Mesenchymal stem cell (in vitro differentiated cells and primary cell): ENCODE measurements at regions not wholly inside any gene's neighbourhood (a gene's known extent, or its start where the extent isn't known, plus 50 kb on each side); places are given as distances from the start of the nearest gene placed in this dataset.

Experiments used
- DNase-seq: peaks from one replicate; pipeline ENCODE4 v3.0.0-alpha.2; 2013
- H2AFZ ChIP-seq: one replicate; pipeline ENCODE4 v1.6.1; 2013; ENCODE audit warnings: low read depth, mild to moderate bottlenecking, control low read depth, inconsistent platforms, low read length, moderate library complexity
- H2AK5ac ChIP-seq: 2 replicates; pipeline ENCODE4 v1.6.1; 2013; ENCODE audit warnings: low read length, moderate library complexity, mild to moderate bottlenecking, inconsistent platforms; ENCODE audit not compliant: severe bottlenecking
- H2BK120ac ChIP-seq: one replicate; pipeline ENCODE4 v1.6.1; 2013; ENCODE audit warnings: low read depth, mild to moderate bottlenecking, inconsistent platforms, low read length, moderate library complexity
- H2BK12ac ChIP-seq, 2 experiments: one replicate each; pipeline ENCODE4 v1.6.1; 2013; ENCODE audit warnings: inconsistent platforms in 2 of 2, low read length in 2 of 2, mild to moderate bottlenecking in 2 of 2, moderate library complexity in 2 of 2, control low read depth in 1 of 2
- H2BK15ac ChIP-seq: one replicate; pipeline ENCODE4 v1.6.1; 2013; ENCODE audit warnings: mild to moderate bottlenecking, low read depth, inconsistent platforms; ENCODE audit not compliant: poor library complexity, severe bottlenecking
- H2BK5ac ChIP-seq: 2 replicates; pipeline ENCODE4 v1.6.1; 2013; ENCODE audit warnings: low read depth, mild to moderate bottlenecking, low read length, control low read depth, inconsistent platforms; ENCODE audit not compliant: poor library complexity, severe bottlenecking
- H3K14ac ChIP-seq, 2 experiments: one replicate each; pipeline ENCODE4 v1.6.1; 2013; ENCODE audit warnings: inconsistent platforms in 2 of 2, low read length in 2 of 2, control low read depth in 1 of 2, mild to moderate bottlenecking in 1 of 2, moderate library complexity in 1 of 2
- H3K18ac ChIP-seq, 2 experiments: one replicate each; pipeline ENCODE4 v1.6.1; 2013; ENCODE audit warnings: inconsistent platforms in 2 of 2, low read length in 2 of 2, control low read depth in 1 of 2, low read depth in 1 of 2, mild to moderate bottlenecking in 1 of 2
- H3K23ac ChIP-seq, 2 experiments: one replicate each; pipeline ENCODE4 v1.6.1; 2013; ENCODE audit warnings: inconsistent platforms in 2 of 2, low read length in 2 of 2, mild to moderate bottlenecking in 2 of 2, moderate library complexity in 2 of 2, control low read depth in 1 of 2
- H3K27ac ChIP-seq: 2 replicates; pipeline ENCODE4 v1.5.1; 2013; ENCODE audit warnings: mild to moderate bottlenecking, moderate library complexity, low read length, control low read depth, inconsistent platforms; ENCODE audit not compliant: poor library complexity, severe bottlenecking
- H3K27me3 ChIP-seq, 2 experiments: 2 replicates each; pipeline versions ENCODE4 v1.6.1 to v1.7.0; 2013; ENCODE audit warnings: low read length in 2 of 2, mild to moderate bottlenecking in 2 of 2, moderate library complexity in 2 of 2, control low read depth in 1 of 2, inconsistent platforms in 1 of 2; ENCODE audit not compliant: control insufficient read depth in 1 of 2, insufficient read depth in 1 of 2
- H3K36me3 ChIP-seq, 2 experiments: 2 replicates each; pipeline versions ENCODE4 v1.6.1 to v1.7.0; 2013; ENCODE audit warnings: low read length in 2 of 2, control low read depth in 1 of 2, inconsistent platforms in 1 of 2, low read depth in 1 of 2, mild to moderate bottlenecking in 1 of 2; ENCODE audit not compliant: insufficient read depth in 2 of 2, control insufficient read depth in 1 of 2
- H3K4ac ChIP-seq, 2 experiments: one replicate each; pipeline ENCODE4 v1.6.1; 2013; ENCODE audit warnings: inconsistent platforms in 2 of 2, low read length in 2 of 2, mild to moderate bottlenecking in 2 of 2, moderate library complexity in 2 of 2, control low read depth in 1 of 2, low read depth in 1 of 2
- H3K4me1 ChIP-seq: 2 replicates; pipeline ENCODE4 v1.6.1; 2013; ENCODE audit warnings: low read depth, low read length, control low read depth; ENCODE audit not compliant: control insufficient read depth, insufficient read depth
- H3K4me2 ChIP-seq: 2 replicates; pipeline ENCODE4 v1.6.1; 2013; ENCODE audit warnings: low read length, mild to moderate bottlenecking, inconsistent platforms; ENCODE audit not compliant: poor library complexity, severe bottlenecking
- H3K4me3 ChIP-seq, 2 experiments: 2 replicates each; pipeline versions ENCODE4 v1.5.1 to v1.7.0; 2013; ENCODE audit warnings: low read length in 2 of 2, mild to moderate bottlenecking in 2 of 2, control low read depth in 1 of 2, low read depth in 1 of 2; ENCODE audit not compliant: insufficient read depth in 1 of 2
- H3K79me1 ChIP-seq: replicated peaks from 2 replicates; pipeline ENCODE4 v1.6.1; 2013; ENCODE audit warnings: mild to moderate bottlenecking, control low read depth, low read length, inconsistent platforms; ENCODE audit not compliant: poor library complexity, severe bottlenecking
- H3K9ac ChIP-seq: 2 replicates; pipeline ENCODE4 v1.7.0; 2013; ENCODE audit warnings: mild to moderate bottlenecking, low read length, moderate library complexity
- H3K9me3 ChIP-seq: 2 replicates; pipeline ENCODE4 v1.7.0; 2013; ENCODE audit warnings: mild to moderate bottlenecking, low read length; ENCODE audit not compliant: control insufficient read depth
- H4K8ac ChIP-seq: one replicate; pipeline ENCODE4 v1.6.1; 2013; ENCODE audit warnings: inconsistent platforms, mild to moderate bottlenecking, low read length, moderate library complexity
- H4K91ac ChIP-seq: one replicate; pipeline ENCODE4 v1.6.1; 2013; ENCODE audit warnings: mild to moderate bottlenecking, low read length, inconsistent platforms
- WGBS: methylation state at CpG from one replicate; pipeline ENCODE4 v1.1.7; 2013; ENCODE audit warnings: mixed read lengths; 5-methylcytosine and 5-hydroxymethylcytosine counted together

GRCh38 chr3:148229107-148229506 is 468.6 kb upstream of the AGTR1 start:
- Histone ChIP-seq H2AK5ac (no peak overlapping the region), H3K18ac (no peak overlapping the region), H3K9me3 (no peaks in the 10 kb centered on the region), H2BK120ac (no peak overlapping the region), H3K4me3 (no peak overlapping the region), H3K14ac (no peak overlapping the region), H2BK5ac (no peak overlapping the region), H3K36me3 (no peaks in the 10 kb centered on the region), H2AFZ (no peak overlapping the region), H4K91ac (no peak overlapping the region), H4K8ac (no peak overlapping the region), H2BK15ac (no peak overlapping the region), H3K4me2 (no peak overlapping the region), H3K4ac (no peak overlapping the region), H3K27me3 (no peaks in the 10 kb centered on the region), H3K9ac (no peak overlapping the region), H3K79me1 (no peaks in the 10 kb centered on the region), H2BK12ac (no peak overlapping the region), H3K23ac (no peak overlapping the region), H3K4me1 (no peaks in the 10 kb centered on the region), H3K27ac (no peak overlapping the region)
- no peak for DNase-seq

- no peak overlapping the region for H2BK12ac ChIP-seq
- no peak overlapping the region for H3K4me2 ChIP-seq
- no peak overlapping the region for H4K91ac ChIP-seq
- no peak overlapping the region for H2BK120ac ChIP-seq
- 69% methylated on average over 1 of the region's 2 CpGs for WGBS
- no peak overlapping the region for H4K8ac ChIP-seq
- H2AK5ac ChIP-seq, result no peak overlapping the region
- no peaks in the 10 kb centered on the region for H3K4me1 ChIP-seq
- no peak overlapping the region for H2BK15ac ChIP-seq
- H3K27me3 ChIP-seq, result no peaks in the 10 kb centered on the region
- no peak for DNase-seq
- H3K4ac ChIP-seq, result no peak overlapping the region
- H2AFZ ChIP-seq, result no peak overlapping the region
- no peak overlapping the region for H3K18ac ChIP-seq
- no peak overlapping the region for H3K14ac ChIP-seq
- H3K27ac ChIP-seq, result no peak overlapping the region
- H3K23ac ChIP-seq, result no peak overlapping the region
- H3K9ac ChIP-seq, result no peak overlapping the region
- H3K4me3 ChIP-seq, result no peak overlapping the region
- no peaks in the 10 kb centered on the region for H3K36me3 ChIP-seq
- H2BK5ac ChIP-seq, result no peak overlapping the region
- no peaks in the 10 kb centered on the region for H3K9me3 ChIP-seq
- H3K79me1 ChIP-seq, result no peaks in the 10 kb centered on the region
Measured at GRCh38 chr3:148230473-148230872, 467.2 kb upstream of the AGTR1 start.

- no peak overlapping the region for H3K27ac ChIP-seq
- H3K4me1 ChIP-seq, result no peaks in the 10 kb centered on the region
- H2AK5ac ChIP-seq, result no peak overlapping the region
- no peak overlapping the region for H2BK15ac ChIP-seq
- H2AFZ ChIP-seq, result no peak overlapping the region
- H2BK5ac ChIP-seq, result no peak overlapping the region
- H3K9me3 ChIP-seq, result no peaks in the 10 kb centered on the region
- H3K9ac ChIP-seq, result no peak overlapping the region
- H3K36me3 ChIP-seq, result no peaks in the 10 kb centered on the region
- H3K4me2 ChIP-seq, result no peak overlapping the region
- no peaks in the 10 kb centered on the region for H3K79me1 ChIP-seq
- H4K91ac ChIP-seq, result no peak overlapping the region
- no peak overlapping the region for H3K4me3 ChIP-seq
- H3K27me3 ChIP-seq, result no peaks in the 10 kb centered on the region
- no peak overlapping the region for H3K4ac ChIP-seq
- WGBS, result 89% methylated on average over 2 of the region's 3 CpGs
- no peak for DNase-seq
- no peak overlapping the region for H4K8ac ChIP-seq
- H2BK12ac ChIP-seq, result no peak overlapping the region
- no peak overlapping the region for H2BK120ac ChIP-seq
- H3K14ac ChIP-seq, result no peak overlapping the region
- H3K23ac ChIP-seq, result no peak overlapping the region
- H3K18ac ChIP-seq, result no peak overlapping the region
Measured at GRCh38 chr3:148232389-148232788, 465.3 kb upstream of the AGTR1 start.

- Histone ChIP-seq H3K79me1 (no peaks in the 10 kb centered on the region), H3K27ac (no peak overlapping the region), H3K4me3 (no peak overlapping the region), H3K9me3 (no peaks in the 10 kb centered on the region), H3K23ac (no peak overlapping the region), H3K4me2 (no peak overlapping the region), H2BK12ac (no peak overlapping the region), H2BK120ac (no peak overlapping the region), H2BK15ac (no peak overlapping the region), H4K91ac (no peak overlapping the region), H3K9ac (no peak overlapping the region), H3K14ac (no peak overlapping the region), H2AK5ac (no peak overlapping the region), H3K4me1 (no peaks in the 10 kb centered on the region), H4K8ac (no peak overlapping the region), H3K36me3 (no peaks in the 10 kb centered on the region), H2AFZ (no peak overlapping the region), H3K18ac (no peak overlapping the region), H3K4ac (no peak overlapping the region), H2BK5ac (no peak overlapping the region), H3K27me3 (no peaks in the 10 kb centered on the region)
- peak; percentile 58 for DNase-seq
- WGBS, result 67% methylated on average over 1 of the region's 1 CpG
Measured at GRCh38 chr3:148233403-148233802, 464.3 kb upstream of the AGTR1 start.
